Pons (tissue), 1 donor: ENCODE measurements at regions not wholly inside any gene's neighbourhood (a gene's known extent, or its start where the extent isn't known, plus 50 kb on each side); places are given as distances from the start of the nearest gene placed in this dataset.

Source experiments
- DNase-seq: peaks from one replicate; pipeline ENCODE4 v3.0.0-alpha.2; 2016; ENCODE audit warnings: low spot score

DNA sequence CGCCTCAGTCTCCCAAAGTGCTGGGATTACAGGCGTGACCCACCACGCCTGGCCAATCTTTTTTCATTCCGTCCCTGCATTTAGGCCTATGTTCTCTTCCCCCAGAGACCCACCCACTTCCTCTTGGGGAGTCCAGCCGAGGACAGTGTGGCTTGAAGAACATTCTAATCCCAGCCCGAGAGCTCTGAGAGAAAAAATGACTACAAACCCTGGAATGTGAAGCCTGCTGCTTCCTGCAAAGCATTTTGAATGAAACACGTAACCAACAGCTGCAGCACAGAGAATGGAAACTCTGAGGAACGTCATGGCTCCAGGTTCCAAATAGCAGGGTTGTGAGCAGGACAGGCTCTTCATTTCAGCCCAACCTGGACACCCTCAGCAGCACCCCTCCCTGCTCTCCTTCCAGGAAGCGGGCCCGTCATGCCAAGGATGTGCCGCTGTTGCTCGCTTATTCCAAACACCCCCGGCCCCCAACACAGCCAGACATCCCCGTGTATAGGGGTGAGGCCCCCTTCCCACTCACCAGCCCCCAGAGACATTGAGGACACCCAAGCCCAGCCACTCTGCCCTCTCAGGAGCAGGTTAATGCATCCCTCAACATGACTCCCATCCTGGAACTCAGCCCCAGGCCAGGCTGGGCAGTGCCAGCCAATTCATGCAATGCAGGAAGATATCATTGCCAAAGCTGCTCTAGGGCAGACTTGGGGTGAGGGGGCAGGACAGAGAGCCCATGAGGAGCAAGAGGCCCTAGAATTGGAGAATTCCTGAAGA is 139.8 kb downstream of the ZFP36L2 start:
- peak; percentile 64 for DNase-seq

DNA sequence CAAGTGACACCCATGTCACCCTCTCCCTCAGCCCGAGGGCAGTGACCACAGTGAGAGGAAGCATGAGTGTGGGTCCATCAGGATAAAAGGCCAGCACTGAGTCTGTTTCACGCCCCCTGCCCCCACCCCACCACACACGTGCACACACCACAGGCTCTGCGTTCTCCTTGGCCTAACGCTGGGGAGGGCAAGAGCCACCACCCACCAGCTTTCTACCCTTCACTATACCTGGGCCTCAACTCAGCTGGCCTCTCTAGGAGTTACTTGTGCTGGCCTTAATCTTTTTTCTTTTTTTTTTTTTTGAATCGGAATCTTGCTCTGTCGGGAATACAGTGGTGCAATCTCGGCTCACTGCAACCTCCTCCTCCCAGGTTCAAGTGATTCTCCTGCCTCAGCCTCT is 140.5 kb downstream of the ZFP36L2 start:
- no peak for DNase-seq

GRCh38 chr2:43085505-43085904 is 140.9 kb downstream of the ZFP36L2 start:
- DNase-seq, result no peak

- DNase-seq, result no peak
Measured at GRCh38 chr2:43084699-43085091, 141.7 kb downstream of the ZFP36L2 start.

DNA sequence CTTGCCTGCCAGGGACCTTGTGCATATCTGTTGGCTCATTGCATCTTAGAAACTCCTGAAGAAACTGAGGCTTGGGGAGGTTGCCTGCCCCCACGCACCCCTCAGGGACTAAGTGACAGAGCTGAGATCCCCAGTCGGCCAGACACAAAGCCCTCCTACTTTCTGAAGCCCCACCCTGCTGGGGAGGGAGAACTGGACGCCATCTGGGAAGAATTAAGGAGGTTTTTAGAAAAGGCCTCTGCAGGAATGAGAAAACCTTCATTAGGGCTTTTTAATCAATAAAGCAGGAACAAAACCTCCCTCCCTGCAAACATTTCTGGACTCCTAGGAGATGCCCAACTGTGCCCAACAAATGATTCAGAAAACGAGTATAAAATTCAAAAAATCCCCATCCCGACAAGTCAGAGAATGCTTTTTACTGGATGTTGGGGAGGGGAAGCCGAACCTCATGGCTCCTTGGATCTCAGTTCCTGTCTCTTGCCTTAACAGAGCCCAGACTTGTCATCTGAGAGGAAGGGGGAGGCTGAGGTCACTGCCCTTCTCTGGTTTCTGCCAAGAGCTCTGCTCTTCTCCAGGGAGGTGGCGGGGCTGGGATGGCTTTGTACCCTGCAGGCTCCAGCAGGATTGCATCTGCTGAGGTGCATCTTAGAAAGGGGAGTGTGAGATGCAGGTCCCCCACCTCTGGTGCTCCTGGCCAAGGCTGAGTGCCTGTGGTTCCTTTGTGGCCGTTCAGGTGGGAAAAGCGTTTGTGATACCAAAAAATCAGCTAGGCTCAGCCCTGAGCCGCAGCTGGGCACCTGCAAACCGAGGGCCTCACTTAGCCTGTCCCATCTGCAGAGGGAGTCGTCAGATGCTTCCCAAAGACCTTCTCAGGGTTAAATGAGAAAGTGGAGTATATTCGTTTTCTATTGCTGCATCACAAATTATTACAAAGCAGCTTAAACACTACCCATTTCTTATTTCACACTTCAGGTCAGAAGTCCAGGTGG is 142.4 kb downstream of the ZFP36L2 start:
- peak; percentile 84 for DNase-seq

GRCh38 chr2:43082903-43083677 is 143.3 kb downstream of the ZFP36L2 start:
- DNase-seq, result no peak

DNA sequence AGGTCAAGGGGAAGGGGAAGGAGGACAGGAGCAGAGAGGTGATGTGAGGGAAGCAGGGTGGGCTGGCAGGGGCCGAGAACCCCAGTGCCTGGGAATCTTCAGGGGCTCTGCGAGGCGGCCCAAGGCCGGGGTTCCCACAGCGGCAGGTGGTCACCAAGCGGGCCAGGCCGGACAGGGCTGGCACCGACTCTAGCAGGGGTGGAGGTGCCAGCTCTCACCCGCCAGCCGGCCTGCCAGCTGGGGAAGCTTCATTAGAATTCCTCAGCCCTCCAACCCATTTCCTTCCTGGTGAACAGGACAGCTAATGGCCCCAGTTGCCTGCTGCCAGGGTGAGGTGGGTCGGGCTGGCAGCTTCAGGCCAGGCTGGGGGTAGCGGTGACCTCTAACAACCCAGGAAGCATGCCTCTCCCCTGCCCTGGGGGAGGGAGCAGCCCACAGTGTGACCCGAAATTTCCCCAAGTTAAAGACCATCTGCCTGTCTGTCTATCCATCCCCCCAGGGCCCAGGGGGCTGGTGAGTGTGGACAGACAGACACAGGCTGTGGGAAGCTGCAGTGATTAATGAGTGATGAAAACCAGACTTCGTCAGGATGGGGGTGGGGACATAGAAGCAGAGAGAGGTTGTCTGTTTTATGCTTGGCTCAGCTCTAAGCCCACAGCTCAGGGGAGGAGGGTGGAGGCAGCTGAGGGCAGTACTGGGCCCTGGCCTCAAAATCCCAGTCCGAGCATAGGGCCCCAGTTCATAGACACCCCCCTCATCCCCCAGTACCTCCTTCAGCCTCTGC is 144.1 kb downstream of the ZFP36L2 start:
- DNase-seq, result peak; percentile 36

DNA sequence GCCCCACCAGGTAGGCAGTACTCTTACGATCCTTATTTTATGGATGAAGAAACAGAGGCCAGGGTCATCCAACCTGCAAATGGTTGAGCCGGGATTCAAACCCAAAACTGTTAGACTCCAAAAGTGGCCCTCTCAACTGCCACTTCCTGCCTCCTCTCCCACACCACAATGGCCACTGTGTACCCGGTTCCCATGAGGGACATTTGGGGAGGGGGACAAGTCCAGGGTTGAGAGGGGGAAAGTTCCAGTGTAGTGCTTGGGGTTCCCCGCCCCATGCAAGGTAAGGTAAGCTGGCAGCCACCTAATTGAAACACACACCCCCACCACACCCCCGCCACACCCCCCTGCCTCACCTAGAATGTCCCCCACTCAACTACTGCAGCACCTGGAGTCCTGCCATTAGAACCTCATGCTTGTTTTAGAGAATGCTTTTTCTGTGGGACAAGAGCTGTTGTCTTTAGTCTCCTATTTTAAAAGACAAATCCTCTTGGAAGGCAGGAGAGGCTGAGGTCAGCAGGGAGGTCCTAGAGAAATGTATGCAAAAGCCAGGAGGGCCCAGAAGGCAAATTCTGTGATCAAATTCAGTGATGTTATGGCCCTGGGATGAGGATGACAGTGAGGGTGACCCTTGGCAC is 145.2 kb downstream of the ZFP36L2 start:
- DNase-seq, result no peak

GRCh38 chr2:43080571-43081021 is 145.8 kb downstream of the ZFP36L2 start:
- DNase-seq, result no peak

DNA sequence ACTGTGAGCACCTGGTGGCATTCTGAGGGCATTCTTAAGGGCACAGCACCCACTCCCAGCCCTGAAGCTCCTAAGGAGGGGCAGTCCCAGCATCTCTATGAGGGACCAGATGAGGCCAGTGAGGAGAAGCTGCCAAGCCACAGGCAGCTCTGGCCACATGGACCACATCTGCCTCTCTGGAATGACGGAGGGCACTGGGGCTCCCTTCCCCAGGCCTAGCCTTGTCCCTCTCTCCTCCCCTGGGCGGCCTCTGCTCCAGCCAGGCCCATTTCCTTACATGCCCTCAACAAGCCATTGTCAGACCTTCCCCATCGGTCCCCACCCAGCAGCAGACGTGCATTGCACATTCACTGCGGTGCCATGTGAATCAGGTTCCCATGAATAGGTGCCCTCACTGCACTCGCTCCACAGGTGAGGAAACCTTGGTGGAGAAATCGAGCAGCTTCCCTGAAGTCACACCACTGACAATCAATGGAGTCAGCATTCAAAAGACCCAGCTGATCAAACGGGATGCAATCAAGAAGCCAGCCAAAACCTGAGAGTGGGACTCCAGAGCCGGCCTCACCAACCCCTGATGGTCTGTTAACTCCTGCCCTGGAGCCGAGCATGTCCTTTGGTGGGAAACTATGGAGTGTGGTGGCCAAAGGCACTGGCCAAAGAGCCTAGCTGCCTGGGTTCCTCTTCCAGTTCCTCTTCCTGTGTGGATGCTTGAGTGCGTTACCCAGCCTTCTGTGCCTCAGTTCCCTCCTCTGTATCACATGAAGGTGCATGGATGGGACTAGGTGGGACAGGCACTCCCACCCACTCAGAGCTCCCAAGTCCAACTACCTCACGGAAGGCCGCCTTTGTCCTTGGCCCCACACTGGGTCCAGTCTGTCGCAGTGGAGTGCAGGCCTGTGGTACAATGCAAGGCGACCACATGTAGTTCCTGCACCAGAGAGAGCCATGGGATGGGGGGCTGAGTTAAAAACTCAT is 147.3 kb downstream of the ZFP36L2 start:
- DNase-seq, result no peak

DNA sequence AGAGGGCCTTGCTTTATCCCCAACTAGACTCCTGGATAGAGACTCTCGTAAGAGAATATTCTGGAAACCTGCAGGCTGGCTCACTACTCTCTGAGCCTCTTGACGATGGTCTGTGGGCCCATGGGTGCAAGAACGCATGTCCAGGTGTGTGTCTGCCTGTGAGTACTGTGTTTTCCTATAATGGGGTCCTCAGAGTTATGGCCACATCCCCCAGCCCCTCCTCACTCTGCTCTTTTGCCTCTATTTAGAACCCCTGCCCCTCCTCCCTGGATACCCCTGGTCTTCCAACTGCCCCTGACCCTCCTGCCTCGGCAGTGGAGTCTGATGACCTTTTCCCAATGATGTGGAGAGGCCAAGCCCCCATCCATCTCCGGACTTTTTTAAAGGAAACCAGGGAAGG is 148.1 kb downstream of the ZFP36L2 start:
- no peak for DNase-seq

- DNase-seq, result no peak
Measured at GRCh38 chr2:43077876-43078275, 148.5 kb downstream of the ZFP36L2 start.

GRCh38 chr2:43076676-43077075 is 149.7 kb downstream of the ZFP36L2 start:
- DNase-seq, result no peak

- no peak for DNase-seq
Measured at GRCh38 chr2:43075811-43076585, 150.4 kb downstream of the ZFP36L2 start.

DNA sequence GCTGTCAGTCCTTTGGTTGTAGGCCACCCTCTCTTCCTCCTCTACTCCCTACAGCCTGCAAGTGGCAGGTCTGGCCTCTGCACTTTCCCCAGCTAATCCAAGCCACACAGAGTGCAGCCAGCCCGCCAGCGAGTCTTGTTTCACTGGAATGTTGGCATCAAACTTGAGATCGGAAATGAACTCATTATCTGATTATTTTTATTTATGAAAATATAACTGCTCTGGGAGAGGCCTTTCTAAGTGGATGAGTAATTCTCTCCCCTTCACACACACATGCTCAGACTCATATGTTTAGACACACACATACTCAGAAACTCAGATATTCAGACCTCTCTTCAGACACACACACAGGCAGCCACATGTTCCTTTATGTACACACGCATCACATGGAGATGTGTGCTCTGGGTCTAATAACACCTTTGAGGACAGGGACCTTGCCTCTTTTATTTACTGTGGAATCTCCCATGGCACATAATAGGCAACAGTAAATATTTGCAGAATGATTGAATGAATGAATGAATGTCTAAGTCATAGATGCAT is 151.3 kb downstream of the ZFP36L2 start:
- no peak for DNase-seq

GRCh38 chr2:43074592-43075053 is 151.8 kb downstream of the ZFP36L2 start:
- DNase-seq, result no peak

- no peak for DNase-seq
Measured at GRCh38 chr2:43074052-43074451, 152.4 kb downstream of the ZFP36L2 start.

GRCh38 chr2:43073401-43073825 is 153.0 kb downstream of the ZFP36L2 start:
- no peak for DNase-seq
